Activated T-cell treated with anti-CD3 and anti-CD28 coated beads, Interleukin-2, amount 50 U/mL, for 4 hours (primary cell): ENCODE measurements at regions not wholly inside any gene's neighbourhood (a gene's known extent, or its start where the extent isn't known, plus 50 kb on each side); places are given as distances from the start of the nearest gene placed in this dataset.
"Not testable (repeated sequence)": the region's sequence is repeated elsewhere in the genome, so short reads cannot be mapped to it uniquely, and the experiment has no call there.

Experiments
- ATAC-seq, 2 donors: fragments of 200-7000 bp; cut with Tn5 transposase; one replicate each; pipeline ENCODE4 v1.10.0; 2021
- DNase-seq: peaks from one replicate; pipeline ENCODE4 v3.0.0-alpha.2; 2020
- H3K27me3 Mint-ChIP-seq: one replicate; pipeline ENCODE4 v1.8.0; 2021; ENCODE audit warnings: low read depth, mixed read lengths
- H3K36me3 Mint-ChIP-seq: one replicate; pipeline ENCODE4 v1.8.0; 2022; ENCODE audit warnings: mixed read lengths; ENCODE audit not compliant: insufficient read depth
- H3K4me1 Mint-ChIP-seq: one replicate; pipeline ENCODE4 v1.8.0; 2021; ENCODE audit warnings: low read depth, mixed read lengths
- H3K4me3 Mint-ChIP-seq: one replicate; pipeline ENCODE4 v1.8.0; 2021; ENCODE audit warnings: mild to moderate bottlenecking, moderate library complexity, mixed read lengths
- H3K9me3 Mint-ChIP-seq: one replicate; pipeline ENCODE4 v1.8.0; 2021; ENCODE audit warnings: mixed read lengths

DNA sequence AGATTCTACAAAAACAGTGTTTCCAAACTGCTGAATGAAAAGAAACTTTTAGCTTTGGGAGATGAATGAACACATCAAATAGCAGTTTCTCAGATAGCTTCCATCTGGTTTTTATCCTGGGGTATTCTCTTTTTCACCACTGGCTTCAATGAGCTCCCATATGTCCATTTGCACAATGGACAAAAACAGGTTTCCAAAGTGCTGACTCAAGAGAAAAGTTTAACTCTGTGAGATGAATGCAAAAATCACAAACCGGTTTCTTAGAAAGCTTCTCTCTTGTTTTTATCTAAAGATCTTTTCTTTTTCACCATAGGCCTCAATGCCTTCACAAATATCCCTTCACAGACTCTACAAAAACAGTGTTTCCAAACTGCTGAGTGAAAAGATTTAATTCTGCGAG lies 1089.2 kb downstream of the PRIM2 start:
- H3K4me3 Mint-ChIP-seq, DNase-seq, H3K36me3 Mint-ChIP-seq, H3K27me3 Mint-ChIP-seq, H3K4me1 Mint-ChIP-seq, ATAC-seq: not testable (repeated sequence)
- peaks cover 33% of the 10 kb centered on the region for H3K9me3 Mint-ChIP-seq

DNA sequence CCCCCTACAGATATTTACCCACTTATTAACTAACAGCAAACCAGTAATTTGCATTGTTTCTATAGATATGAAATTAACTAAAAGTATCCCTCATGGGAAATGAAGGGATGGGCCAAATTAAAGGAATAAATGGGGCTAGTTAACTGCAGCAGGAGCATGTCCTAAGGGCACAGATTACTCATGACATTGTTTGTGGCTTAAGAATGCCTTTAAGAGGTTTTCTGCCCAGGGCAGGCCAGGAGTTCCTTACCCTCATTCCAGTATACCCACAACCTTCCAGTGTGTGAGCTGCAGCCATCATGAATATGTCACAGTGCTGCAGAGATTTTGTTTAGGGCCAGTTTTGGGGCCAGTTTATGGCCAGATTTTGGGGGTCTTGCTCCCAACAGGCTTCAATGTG lies 1101.9 kb downstream of the PRIM2 start:
- no peaks in the 10 kb centered on the region for H3K27me3 Mint-ChIP-seq
- H3K4me1 Mint-ChIP-seq: no peaks in the 10 kb centered on the region
- no peaks in the 10 kb centered on the region for H3K36me3 Mint-ChIP-seq
- H3K4me3 Mint-ChIP-seq: no peak overlapping the region
- ATAC-seq (no peak), DNase-seq (no peak)
- peaks cover 22% of the 10 kb centered on the region for H3K9me3 Mint-ChIP-seq
